ENCODE measurements at regions not wholly inside any gene's neighbourhood (a gene's known extent, or its start where the extent isn't known, plus 50 kb on each side); places are given as distances from the start of the nearest gene placed in this dataset.
"Not testable (repeated sequence)": the region's sequence is repeated elsewhere in the genome, so short reads cannot be mapped to it uniquely, and the experiment has no call there.

DNA sequence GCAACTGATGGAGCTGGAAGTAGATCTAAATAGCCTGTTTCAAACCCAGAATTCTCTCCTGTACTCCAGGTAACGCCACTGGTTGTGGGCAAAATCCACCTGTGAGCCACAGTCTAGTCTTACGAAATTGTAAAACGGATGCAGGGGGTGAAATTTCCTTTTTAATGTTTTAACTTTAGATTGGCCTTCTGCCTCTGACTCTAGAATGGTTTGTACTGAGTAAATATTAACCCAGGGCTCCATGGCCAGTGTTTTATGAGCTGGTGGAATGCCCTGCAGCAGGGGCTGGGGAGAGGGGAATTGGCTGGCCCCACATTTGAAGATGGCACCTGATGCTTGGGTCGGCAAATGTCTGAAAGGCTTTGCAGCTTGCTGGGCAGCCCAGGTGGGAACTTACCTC is 156.6 kb downstream of the MYCN start:
- H3K27ac ChIP-seq (ENCODE audit: insufficient read depth, low read length): no peak overlapping the region
- no peak overlapping the region for H3K9ac ChIP-seq (ENCODE audit: low read depth, low read length)
- no peak overlapping the region for H3K4ac ChIP-seq (ENCODE audit: low read depth, low read length)
- intact Hi-C loops (cut with micrococcal nuclease) (no loop called here), in situ Hi-C loops (cut with MboI; ENCODE audit: low sequenced_read_pairs) (no loop called here), dilution Hi-C loops (cut with HindIII; ENCODE audit: low sequenced_read_pairs, unreplicated experiment) (no loop called here)
- H3K9me1 ChIP-seq (ENCODE audit: insufficient read depth, low read length): no peaks in the 10 kb centered on the region
- no peak overlapping the region for H4K91ac ChIP-seq (ENCODE audit: insufficient read depth, low read depth, low read length)
- ATAC-seq (ENCODE audit: low read depth) (no peak), DNase-seq (no peak)
- H3K79me1 ChIP-seq (ENCODE audit: low read depth in 1 of 2, low read length in 2 of 2): no peaks in the 10 kb centered on the region
- no peak overlapping the region for H4K8ac ChIP-seq (ENCODE audit: low read depth in 2 of 2, low read length in 2 of 2)
- H2AK5ac ChIP-seq (ENCODE audit: low read depth, low read length): no peak overlapping the region
- H2BK20ac ChIP-seq (ENCODE audit: low read depth, low read length): no peak overlapping the region
- no peak overlapping the region for H2AK9ac ChIP-seq (replicated peaks; ENCODE audit: low read depth, low read length, poor library complexity)
- H4K20me1 ChIP-seq (ENCODE audit: insufficient read depth, low read length): no peaks in the 10 kb centered on the region
- POLR2A ChIA-PET (ENCODE audit: unreplicated experiment): no interaction called here
- no peak overlapping the region for H3K23ac ChIP-seq (ENCODE audit: low read depth, low read length)
- H3K18ac ChIP-seq (ENCODE audit: low read depth, low read length): no peak overlapping the region
- H3K14ac ChIP-seq (replicated peaks; ENCODE audit: low read depth, low read length): no peak overlapping the region
- H3K36me3 ChIP-seq (ENCODE audit: control insufficient read depth, insufficient read depth, low read length): no peaks in the 10 kb centered on the region
- H4K5ac ChIP-seq (ENCODE audit: low read depth, low read length): no peak overlapping the region
- no TSS peak for BruUV-seq (replicated peaks)
- no peak overlapping the region for H2AFZ ChIP-seq (replicated peaks; ENCODE audit: low read length, poor library complexity)
- TF ChIP-seq POLR2A (IDR thresholded peaks at IDR 0.05; ENCODE audit: low read depth, low read length): no peak
- CTCF ChIA-PET: no interaction called here
- H3K9me3 ChIP-seq (ENCODE audit: control insufficient read depth, insufficient read depth, low read length): peaks cover 30% of the 10 kb centered on the region
- H3K27me3 ChIP-seq (ENCODE audit: control insufficient read depth, insufficient read depth, low read length): no peaks in the 10 kb centered on the region
- 42% methylated on average over 2 of the region's 4 CpGs; no CpG with 5 or more reads in 1 of the 2 experiments for WGBS, 2 experiments (ENCODE audit: extremely low coverage in 2 of 2, insufficient read length in 1 of 2)
- H3K4me2 ChIP-seq (ENCODE audit: low read depth, low read length): no peak overlapping the region
- H2BK5ac ChIP-seq (ENCODE audit: low read depth, low read length, poor library complexity, severe bottlenecking): no peak overlapping the region
- H3K56ac ChIP-seq (ENCODE audit: extremely low read depth, insufficient read depth, low read length): no peak overlapping the region
- H2BK120ac ChIP-seq (ENCODE audit: low read depth, low read length): no peak overlapping the region
- no peak overlapping the region for H3K4me3 ChIP-seq (ENCODE audit: insufficient read depth, low read depth, low read length)
- no peaks in the 10 kb centered on the region for H3K4me1 ChIP-seq (ENCODE audit: control insufficient read depth, insufficient read depth, low read length)
- H2BK15ac ChIP-seq (ENCODE audit: low read depth, low read length): no peak overlapping the region

DNA sequence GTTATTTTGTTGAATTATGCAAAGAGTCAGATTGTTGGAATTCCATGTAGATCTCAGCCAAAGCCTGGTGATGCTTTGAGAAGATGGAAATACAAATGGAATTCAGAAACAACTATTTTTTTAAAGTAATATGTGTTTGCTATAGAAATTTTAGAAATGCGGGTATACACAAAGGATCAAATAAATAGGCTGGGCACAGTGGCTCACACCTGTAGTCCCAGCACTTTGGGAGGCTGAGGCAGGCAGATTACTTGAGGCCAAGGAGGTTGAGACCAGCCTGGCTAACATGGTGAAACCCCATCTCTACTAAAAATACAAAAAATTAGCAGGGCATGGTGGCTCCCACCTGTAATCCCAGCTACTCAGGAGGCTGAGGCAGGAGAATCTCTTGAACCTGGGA is 155.1 kb downstream of the MYCN start:
- intact Hi-C loops (cut with micrococcal nuclease); H2AFZ ChIP-seq (replicated peaks; ENCODE audit: low read length, poor library complexity); H3K4me3 ChIP-seq (ENCODE audit: insufficient read depth, low read depth, low read length); H3K4me2 ChIP-seq (ENCODE audit: low read depth, low read length); H2AK5ac ChIP-seq (ENCODE audit: low read depth, low read length); H3K18ac ChIP-seq (ENCODE audit: low read depth, low read length); dilution Hi-C loops (cut with HindIII; ENCODE audit: low sequenced_read_pairs, unreplicated experiment); H3K4me1 ChIP-seq (ENCODE audit: control insufficient read depth, insufficient read depth, low read length); POLR2A ChIA-PET (ENCODE audit: unreplicated experiment); H3K9ac ChIP-seq (ENCODE audit: low read depth, low read length); ATAC-seq (ENCODE audit: low read depth); H3K79me1 ChIP-seq (ENCODE audit: low read depth in 1 of 2, low read length in 2 of 2); DNase-seq; H3K27me3 ChIP-seq (ENCODE audit: control insufficient read depth, insufficient read depth, low read length); H2BK5ac ChIP-seq (ENCODE audit: low read depth, low read length, poor library complexity, severe bottlenecking); BruUV-seq (replicated peaks); H3K23ac ChIP-seq (ENCODE audit: low read depth, low read length); H4K20me1 ChIP-seq (ENCODE audit: insufficient read depth, low read length); H2BK20ac ChIP-seq (ENCODE audit: low read depth, low read length); H3K9me1 ChIP-seq (ENCODE audit: insufficient read depth, low read length); H3K36me3 ChIP-seq (ENCODE audit: control insufficient read depth, insufficient read depth, low read length); H3K56ac ChIP-seq (ENCODE audit: extremely low read depth, insufficient read depth, low read length); in situ Hi-C loops (cut with MboI; ENCODE audit: low sequenced_read_pairs); H2AK9ac ChIP-seq (replicated peaks; ENCODE audit: low read depth, low read length, poor library complexity); H4K91ac ChIP-seq (ENCODE audit: insufficient read depth, low read depth, low read length); H4K5ac ChIP-seq (ENCODE audit: low read depth, low read length); H3K4ac ChIP-seq (ENCODE audit: low read depth, low read length); H2BK120ac ChIP-seq (ENCODE audit: low read depth, low read length); H4K8ac ChIP-seq (ENCODE audit: low read depth in 2 of 2, low read length in 2 of 2); H3K14ac ChIP-seq (replicated peaks; ENCODE audit: low read depth, low read length); H3K27ac ChIP-seq (ENCODE audit: insufficient read depth, low read length); H2BK15ac ChIP-seq (ENCODE audit: low read depth, low read length): not testable (repeated sequence)
- CTCF ChIA-PET: interaction anchor here (0.7 kb wide), 1 partner anchor 325 kb away, joined by 4 read pairs; no protein-coding TSS in a partner anchor
- no CpG with 5 or more reads among the region's 1 CpG for WGBS, 2 experiments (ENCODE audit: extremely low coverage in 2 of 2, insufficient read length in 1 of 2)
- peaks cover 27% of the 10 kb centered on the region for H3K9me3 ChIP-seq (ENCODE audit: control insufficient read depth, insufficient read depth, low read length)

Data from IMR-90 (cell line).